Dendritic cell treated with granulocyte-macrophage colony-stimulating factor and Interleukin-4, amounts not matched to agents 40 ng/mL and 50 ng/mL, for 4 days (primary cell): ENCODE measurements at regions not wholly inside any gene's neighbourhood (a gene's known extent, or its start where the extent isn't known, plus 50 kb on each side); places are given as distances from the start of the nearest gene placed in this dataset.

Source experiments
- H3K27ac Mint-ChIP-seq: one replicate; pipeline ENCODE4 v1.8.0; 2022; ENCODE audit warnings: mild to moderate bottlenecking, mixed read lengths
- H3K27me3 Mint-ChIP-seq: one replicate; pipeline ENCODE4 v1.8.0; 2022; ENCODE audit warnings: mild to moderate bottlenecking, mixed read lengths
- H3K36me3 Mint-ChIP-seq: one replicate; pipeline ENCODE4 v1.8.0; 2022; ENCODE audit warnings: low read depth, mixed read lengths
- H3K4me1 Mint-ChIP-seq: one replicate; pipeline ENCODE4 v1.8.0; 2022; ENCODE audit warnings: low read depth, mixed read lengths
- H3K4me3 Mint-ChIP-seq: one replicate; pipeline ENCODE4 v1.8.0; 2022; ENCODE audit warnings: mild to moderate bottlenecking, moderate library complexity, mixed read lengths
- H3K9me3 Mint-ChIP-seq: one replicate; pipeline ENCODE4 v1.8.0; 2022; ENCODE audit warnings: mixed read lengths
- intact Hi-C: fragments of 100-400 bp; cut with micrococcal nuclease; formaldehyde crosslinking; loops from one replicate; pipeline ENCODE4 v1.15.0; 2022

DNA sequence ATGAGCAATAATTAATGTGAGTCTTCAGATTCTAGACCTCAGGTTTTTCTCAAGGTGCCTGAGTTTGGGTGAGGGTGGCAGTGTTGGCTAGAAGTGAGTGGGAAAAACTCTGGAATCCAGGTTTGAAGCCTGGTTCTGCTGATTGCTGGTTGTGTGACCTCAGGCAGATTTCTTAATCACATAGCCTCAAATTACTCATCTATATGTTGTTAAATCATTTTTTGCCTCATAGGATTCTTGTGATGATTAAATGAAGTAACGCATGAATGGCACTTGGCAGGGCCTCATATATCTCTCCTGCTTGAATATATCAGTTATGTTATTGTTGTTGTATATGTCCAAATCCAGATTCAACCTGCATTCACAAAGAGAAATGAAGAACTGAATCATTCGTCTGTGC, 60.5 kb downstream of the NR2F2 start:
- H3K4me3 Mint-ChIP-seq: no peak overlapping the region
- intact Hi-C loops: no loop called here
- H3K27me3 Mint-ChIP-seq: peaks cover 26% of the 10 kb centered on the region
- no peaks in the 10 kb centered on the region for H3K36me3 Mint-ChIP-seq
- H3K9me3 Mint-ChIP-seq: no peaks in the 10 kb centered on the region
- H3K4me1 Mint-ChIP-seq: no peaks in the 10 kb centered on the region
- H3K27ac Mint-ChIP-seq: no peak overlapping the region

DNA sequence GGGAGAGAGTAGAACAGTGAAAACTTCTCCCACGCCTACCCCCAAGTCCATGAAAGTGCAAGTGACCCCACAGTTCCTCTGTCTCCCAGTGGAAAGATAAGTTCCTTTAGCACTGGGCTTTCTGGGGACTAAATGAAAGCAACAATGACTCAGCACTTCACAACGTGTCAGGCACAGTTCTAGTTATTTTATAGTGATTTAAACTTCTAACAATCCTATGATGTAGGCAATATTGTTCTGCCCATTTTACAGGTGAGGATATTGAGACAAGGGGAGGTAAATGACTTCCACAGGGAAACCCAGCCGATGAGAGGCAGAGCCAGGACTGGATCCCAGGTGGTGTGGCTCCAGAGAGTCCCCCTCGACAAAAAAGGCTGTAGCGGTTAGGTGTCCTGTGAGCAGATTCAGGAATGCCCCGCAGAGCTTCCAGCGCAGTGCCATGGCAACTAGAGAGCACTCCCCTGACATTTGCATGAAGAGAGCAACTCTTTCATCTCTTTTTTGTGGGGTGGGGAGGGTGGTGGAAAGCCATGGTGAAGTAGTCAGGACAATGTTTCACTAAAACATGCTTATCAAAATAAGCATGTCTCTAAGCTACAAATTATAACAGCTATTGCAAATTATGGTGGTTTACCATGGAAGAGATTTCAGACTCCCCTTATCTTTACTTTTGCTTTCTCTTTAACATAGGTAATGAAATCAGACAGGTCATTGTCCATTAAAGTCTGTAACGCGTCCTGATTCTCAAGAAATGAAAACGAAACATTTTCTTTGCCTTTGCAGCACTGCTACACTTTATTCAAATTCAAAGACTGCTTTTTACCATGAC, 62.1 kb downstream of the NR2F2 start:
- intact Hi-C loops: no loop called here
- no peak overlapping the region for H3K4me3 Mint-ChIP-seq
- no peak overlapping the region for H3K27ac Mint-ChIP-seq
- peaks cover 29% of the 10 kb centered on the region for H3K27me3 Mint-ChIP-seq
- no peaks in the 10 kb centered on the region for H3K36me3 Mint-ChIP-seq
- no peaks in the 10 kb centered on the region for H3K9me3 Mint-ChIP-seq
- H3K4me1 Mint-ChIP-seq: no peaks in the 10 kb centered on the region

DNA sequence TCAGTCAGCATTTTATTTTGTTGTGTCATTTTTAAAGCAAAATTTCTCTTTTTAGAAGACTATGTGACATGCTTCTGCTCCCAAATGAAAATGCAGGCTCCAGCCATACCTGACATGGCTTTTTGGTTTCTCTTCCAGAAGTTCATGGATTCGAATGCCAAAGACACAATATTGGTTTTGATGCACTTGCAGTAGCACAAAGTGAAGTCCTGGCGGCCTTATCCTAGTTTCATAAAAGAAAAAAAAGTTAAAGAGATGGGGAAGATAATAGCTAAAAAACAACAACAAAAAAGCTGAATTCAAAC, 62.7 kb downstream of the NR2F2 start:
- no peak overlapping the region for H3K4me3 Mint-ChIP-seq
- no peaks in the 10 kb centered on the region for H3K9me3 Mint-ChIP-seq
- H3K27me3 Mint-ChIP-seq: peaks cover 30% of the 10 kb centered on the region
- H3K4me1 Mint-ChIP-seq: no peaks in the 10 kb centered on the region
- intact Hi-C loops: no loop called here
- H3K27ac Mint-ChIP-seq: no peak overlapping the region
- no peaks in the 10 kb centered on the region for H3K36me3 Mint-ChIP-seq

DNA sequence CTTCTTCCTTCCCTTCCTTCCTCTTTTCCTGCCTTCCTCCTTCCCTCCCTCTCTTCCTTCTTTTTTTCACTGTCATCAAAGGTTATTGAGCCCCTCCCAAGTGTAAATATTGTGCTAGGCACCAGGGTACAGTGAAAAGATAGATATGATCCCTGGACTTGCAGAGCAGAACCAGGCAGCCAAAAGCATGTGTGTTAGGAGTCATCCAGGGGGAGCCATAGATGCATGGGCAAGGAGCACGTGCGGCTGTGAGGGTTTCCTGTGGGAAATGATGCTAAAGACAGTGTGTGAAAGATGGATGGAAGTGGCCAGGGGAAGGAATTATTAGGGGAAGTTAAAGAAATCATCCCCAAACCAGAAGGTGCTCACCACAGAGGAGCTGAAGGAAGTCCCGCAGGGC, 65.2 kb downstream of the NR2F2 start:
- Mint-ChIP-seq H3K36me3 (no peaks in the 10 kb centered on the region), H3K27me3 (peaks cover 29% of the 10 kb centered on the region), H3K4me3 (no peak overlapping the region), H3K27ac (no peak overlapping the region), H3K9me3 (no peaks in the 10 kb centered on the region), H3K4me1 (no peaks in the 10 kb centered on the region)
- intact Hi-C loops: no loop called here

DNA sequence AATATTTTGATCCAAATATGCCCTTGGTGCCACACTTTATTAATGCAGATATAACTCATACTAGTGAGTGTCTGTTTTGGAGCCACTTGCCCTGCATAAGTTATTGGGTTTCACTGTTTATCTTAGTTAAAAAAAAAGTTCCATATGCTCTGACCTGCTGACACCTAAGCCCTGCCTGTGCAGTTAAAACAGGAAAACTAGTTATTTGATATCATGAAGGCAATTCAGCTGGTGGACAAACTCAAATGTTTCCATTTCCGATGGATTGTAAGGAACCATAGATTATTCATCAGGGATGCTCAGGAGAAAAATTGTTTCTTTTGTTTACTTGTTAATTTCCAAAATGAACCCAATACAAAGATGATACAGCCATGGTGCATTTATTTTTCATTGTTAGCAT, 68.3 kb downstream of the NR2F2 start:
- no peak overlapping the region for H3K4me3 Mint-ChIP-seq
- H3K27me3 Mint-ChIP-seq: peaks cover 26% of the 10 kb centered on the region
- no peaks in the 10 kb centered on the region for H3K9me3 Mint-ChIP-seq
- intact Hi-C loops: no loop called here
- H3K36me3 Mint-ChIP-seq: no peaks in the 10 kb centered on the region
- no peaks in the 10 kb centered on the region for H3K4me1 Mint-ChIP-seq
- no peak overlapping the region for H3K27ac Mint-ChIP-seq

DNA sequence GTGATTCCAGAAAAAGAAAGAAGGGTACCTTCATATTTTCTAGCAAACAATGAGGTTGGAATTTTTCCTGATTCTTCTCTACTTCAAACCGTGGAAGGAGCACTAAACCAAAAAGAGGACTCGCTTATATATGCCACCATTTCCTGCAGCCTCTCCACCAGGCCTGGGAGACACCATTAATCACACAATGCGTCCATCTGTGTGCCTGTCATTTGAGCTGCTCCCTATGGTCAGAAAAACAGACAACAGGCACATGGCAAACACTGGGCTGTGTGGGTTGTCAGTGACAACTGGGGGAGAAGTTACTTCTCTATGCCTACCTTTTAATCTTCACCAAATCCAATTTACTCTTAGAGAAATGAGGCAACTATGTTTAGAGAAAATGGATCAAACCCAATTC, 71.9 kb downstream of the NR2F2 start:
- Mint-ChIP-seq H3K4me1 (no peaks in the 10 kb centered on the region), H3K4me3 (no peak overlapping the region), H3K36me3 (no peaks in the 10 kb centered on the region), H3K27me3 (peaks cover 33% of the 10 kb centered on the region), H3K9me3 (no peaks in the 10 kb centered on the region), H3K27ac (no peak overlapping the region)
- intact Hi-C loops: no loop called here

DNA sequence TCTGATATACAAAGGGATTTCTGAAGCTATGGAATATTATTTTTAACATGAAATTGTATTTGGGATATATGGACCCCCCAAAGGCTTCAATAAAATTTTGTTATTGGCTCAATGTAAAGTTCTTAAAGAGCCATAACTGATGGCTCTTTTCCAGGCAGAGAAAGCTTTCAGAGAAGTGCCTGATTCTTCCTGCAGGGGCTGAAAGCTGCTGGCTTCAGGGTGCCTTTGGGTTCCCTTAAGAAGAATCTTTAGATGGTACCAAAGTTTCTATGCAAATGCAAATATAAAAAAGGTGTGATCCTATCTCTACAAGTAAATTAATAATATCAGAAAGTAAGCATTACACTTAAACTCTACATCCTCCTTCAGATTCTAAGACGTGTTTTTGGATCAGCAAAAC, 72.6 kb downstream of the NR2F2 start:
- peaks cover 37% of the 10 kb centered on the region for H3K27me3 Mint-ChIP-seq
- no peaks in the 10 kb centered on the region for H3K4me1 Mint-ChIP-seq
- H3K27ac Mint-ChIP-seq: no peak overlapping the region
- no peaks in the 10 kb centered on the region for H3K36me3 Mint-ChIP-seq
- H3K4me3 Mint-ChIP-seq: no peak overlapping the region
- no peaks in the 10 kb centered on the region for H3K9me3 Mint-ChIP-seq
- intact Hi-C loops: no loop called here

DNA sequence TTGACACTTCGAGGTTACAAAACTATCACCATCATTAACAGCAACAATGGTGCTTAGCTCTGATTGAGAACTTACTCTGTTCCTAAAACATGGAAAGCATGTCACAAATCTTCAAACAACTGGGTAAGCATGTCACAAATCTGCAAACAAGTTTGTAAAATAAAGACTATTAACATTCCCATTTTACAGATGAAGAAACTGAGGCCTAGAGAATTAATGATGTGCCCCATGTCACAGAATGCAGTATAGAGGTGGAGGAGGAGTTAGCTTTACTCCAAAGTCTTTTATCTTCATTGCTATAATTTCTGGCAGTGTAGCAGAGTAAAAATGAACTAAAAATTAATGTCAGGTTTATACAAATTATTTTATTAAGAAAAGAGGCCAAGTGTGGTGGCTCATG, 73.4 kb downstream of the NR2F2 start:
- H3K36me3 Mint-ChIP-seq: no peaks in the 10 kb centered on the region
- peaks cover 46% of the 10 kb centered on the region for H3K27me3 Mint-ChIP-seq
- intact Hi-C loops: no loop called here
- no peak overlapping the region for H3K4me3 Mint-ChIP-seq
- H3K27ac Mint-ChIP-seq: no peak overlapping the region
- peaks cover 2% of the 10 kb centered on the region for H3K4me1 Mint-ChIP-seq
- no peaks in the 10 kb centered on the region for H3K9me3 Mint-ChIP-seq

DNA sequence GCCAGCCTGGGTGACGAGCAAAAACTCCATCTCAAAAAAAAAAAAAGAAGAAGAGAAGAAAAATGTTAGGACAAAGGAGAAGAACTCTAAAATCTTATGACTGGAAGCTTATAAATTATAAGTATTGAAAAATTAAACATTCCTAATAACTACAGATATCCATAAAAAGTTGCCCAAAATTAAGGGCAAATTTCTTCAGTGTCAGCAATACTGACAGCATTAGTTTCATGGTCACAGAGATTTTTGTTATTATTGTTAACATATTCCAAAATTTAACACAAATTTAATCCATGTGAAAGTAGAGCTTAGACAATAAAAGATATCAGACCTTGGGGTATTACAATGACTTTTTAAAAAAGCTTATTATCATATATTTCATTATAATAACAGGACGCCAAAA, 74.1 kb downstream of the NR2F2 start:
- peaks cover 8% of the 10 kb centered on the region for H3K4me1 Mint-ChIP-seq
- H3K4me3 Mint-ChIP-seq: no peak overlapping the region
- no peaks in the 10 kb centered on the region for H3K9me3 Mint-ChIP-seq
- H3K27me3 Mint-ChIP-seq: peaks cover 50% of the 10 kb centered on the region
- no peak overlapping the region for H3K27ac Mint-ChIP-seq
- no peaks in the 10 kb centered on the region for H3K36me3 Mint-ChIP-seq
- intact Hi-C loops: no loop called here

DNA sequence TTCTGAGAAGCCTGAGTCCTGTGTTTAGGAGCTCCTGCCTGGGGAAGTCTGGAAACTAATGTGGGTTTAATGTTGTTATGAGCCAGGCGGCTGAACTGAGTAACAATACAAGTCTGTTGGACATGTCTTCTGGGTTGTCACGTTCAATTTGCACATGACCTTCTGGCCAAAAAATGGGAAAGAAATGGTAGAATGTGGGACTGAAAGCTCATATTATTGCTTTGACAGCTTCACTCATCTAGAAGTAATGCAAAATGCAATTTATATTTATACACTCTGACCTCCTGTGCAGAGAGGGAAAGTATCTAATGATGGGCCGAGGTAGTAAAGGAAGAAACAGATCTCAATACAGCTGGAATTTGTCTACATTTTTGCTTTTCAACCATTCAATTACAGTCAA, 75.8 kb downstream of the NR2F2 start:
- H3K36me3 Mint-ChIP-seq: no peaks in the 10 kb centered on the region
- intact Hi-C loops: no loop called here
- no peak overlapping the region for H3K4me3 Mint-ChIP-seq
- no peak overlapping the region for H3K27ac Mint-ChIP-seq
- H3K27me3 Mint-ChIP-seq: peaks cover 64% of the 10 kb centered on the region
- H3K4me1 Mint-ChIP-seq: peaks cover 10% of the 10 kb centered on the region
- no peaks in the 10 kb centered on the region for H3K9me3 Mint-ChIP-seq

DNA sequence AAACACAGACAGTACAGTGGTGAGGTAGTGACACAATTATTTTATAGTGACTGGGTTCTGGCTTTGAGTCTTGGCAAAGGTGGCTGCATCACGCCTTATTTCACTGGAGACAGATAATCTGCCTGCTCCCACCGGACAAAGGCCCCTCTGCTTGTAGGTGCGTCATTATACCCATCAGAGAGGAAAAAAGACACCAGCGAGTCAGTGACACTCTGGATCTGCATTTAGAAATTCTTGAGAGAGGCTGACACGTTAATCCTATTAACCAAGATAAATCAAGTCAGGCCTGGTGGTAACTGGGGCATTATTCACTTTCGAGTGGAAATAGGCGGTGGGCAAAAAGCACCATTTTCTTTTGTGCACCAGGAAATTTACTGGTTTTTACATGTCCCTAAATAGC, 76.2 kb downstream of the NR2F2 start:
- no peaks in the 10 kb centered on the region for H3K36me3 Mint-ChIP-seq
- H3K27me3 Mint-ChIP-seq: peaks cover 67% of the 10 kb centered on the region
- no peak overlapping the region for H3K4me3 Mint-ChIP-seq
- H3K4me1 Mint-ChIP-seq: peaks cover 10% of the 10 kb centered on the region
- no peak overlapping the region for H3K27ac Mint-ChIP-seq
- no peaks in the 10 kb centered on the region for H3K9me3 Mint-ChIP-seq
- intact Hi-C loops: no loop called here

DNA sequence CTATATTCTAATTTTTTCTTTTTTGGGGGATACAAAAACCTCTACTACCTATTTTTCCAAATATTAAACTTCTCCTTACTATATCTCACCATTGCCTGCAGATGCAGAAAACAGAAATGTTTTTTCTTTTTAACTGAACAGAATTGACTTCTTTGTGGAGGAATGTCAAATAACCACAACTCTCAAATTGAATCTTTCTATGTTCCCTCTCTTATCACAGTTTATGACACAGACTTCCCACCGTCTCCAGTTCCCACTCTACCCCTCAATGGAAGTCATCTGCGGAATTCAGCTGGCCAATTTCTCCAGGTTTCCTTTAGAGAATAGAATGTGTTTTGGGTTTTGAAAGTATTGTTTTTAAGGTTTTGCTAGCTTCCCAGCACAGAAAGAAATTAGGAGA, 77.0 kb downstream of the NR2F2 start:
- no peak overlapping the region for H3K4me3 Mint-ChIP-seq
- intact Hi-C loops: no loop called here
- peaks cover 10% of the 10 kb centered on the region for H3K4me1 Mint-ChIP-seq
- no peak overlapping the region for H3K27ac Mint-ChIP-seq
- H3K36me3 Mint-ChIP-seq: no peaks in the 10 kb centered on the region
- no peaks in the 10 kb centered on the region for H3K9me3 Mint-ChIP-seq
- peaks cover 70% of the 10 kb centered on the region for H3K27me3 Mint-ChIP-seq

DNA sequence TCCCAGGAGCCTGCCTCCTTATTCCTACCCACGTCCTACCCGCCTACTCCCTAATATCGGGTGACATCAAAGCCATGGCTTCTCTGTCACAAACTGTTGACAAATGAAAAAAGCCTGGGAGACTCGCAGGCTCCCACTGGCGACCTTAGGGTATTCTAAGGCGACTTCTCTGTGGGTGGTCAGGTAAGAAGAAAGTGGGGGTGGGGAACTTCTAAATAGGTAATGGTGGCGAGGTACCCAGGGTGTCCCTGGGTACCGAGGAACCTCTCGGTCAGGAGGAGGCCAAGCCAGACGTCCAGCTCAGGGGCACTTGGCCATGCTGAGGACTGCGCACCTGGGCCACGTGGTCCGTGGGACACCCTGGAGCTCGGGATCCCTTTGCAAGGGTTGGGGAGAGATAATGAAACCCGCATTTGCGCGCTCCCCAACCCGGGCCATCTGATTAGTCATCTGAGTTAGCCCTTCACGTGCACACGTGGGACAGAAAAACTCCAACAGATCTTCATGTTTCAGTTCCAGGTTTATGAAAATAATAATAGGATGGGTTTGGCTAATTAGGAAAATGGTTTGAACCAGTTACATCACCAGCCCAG, 78.2 kb downstream of the NR2F2 start:
- peaks cover 10% of the 10 kb centered on the region for H3K4me1 Mint-ChIP-seq
- H3K9me3 Mint-ChIP-seq: no peaks in the 10 kb centered on the region

DNA sequence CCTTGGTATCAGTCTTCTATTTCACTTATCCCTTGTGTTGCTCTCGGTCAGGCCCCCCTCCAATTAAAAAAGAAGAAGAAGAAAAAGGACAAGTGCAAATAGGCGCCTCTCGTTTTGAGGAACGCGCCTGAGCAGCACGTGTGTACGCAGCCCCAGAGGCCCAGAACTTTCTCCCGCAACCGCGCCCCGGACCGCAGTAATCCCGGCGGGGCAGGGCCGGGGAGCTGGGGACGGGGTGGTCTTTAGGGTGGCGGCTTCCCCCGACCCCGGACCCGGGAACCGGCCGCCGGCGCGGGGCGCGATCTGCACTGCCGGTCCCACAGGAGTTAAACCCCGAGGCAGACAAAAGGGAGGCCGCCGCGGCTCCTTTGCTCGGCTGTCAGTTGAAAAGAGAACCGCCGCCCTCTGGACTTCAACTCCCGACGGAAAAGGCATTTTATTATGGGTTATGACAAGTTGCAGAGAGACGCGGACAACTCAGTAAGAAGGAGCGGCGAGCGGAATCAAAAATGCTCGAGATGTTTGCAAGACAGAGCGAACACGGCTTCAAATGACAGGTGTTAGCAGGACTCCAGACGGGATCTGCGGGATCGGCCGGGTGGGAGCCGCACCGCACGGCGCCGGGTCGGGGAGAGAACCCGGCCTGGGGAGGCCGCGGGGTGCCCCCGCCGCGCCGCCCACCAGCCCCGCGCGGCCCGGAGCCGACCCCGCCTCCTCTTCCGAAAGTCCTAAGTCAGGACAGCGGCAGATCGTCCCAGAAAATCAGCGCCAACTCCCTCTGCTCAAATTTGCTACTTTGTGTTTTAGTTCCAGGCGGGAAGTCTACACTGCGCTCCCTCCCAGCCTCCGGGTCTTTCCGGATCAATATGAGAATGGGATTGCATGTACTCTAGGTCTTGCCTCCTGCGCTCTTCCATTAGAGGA, 79.0 kb downstream of the NR2F2 start:
- Mint-ChIP-seq H3K27me3 (peaks cover 80% of the 10 kb centered on the region), H3K27ac (no peak overlapping the region), H3K4me1 (peaks cover 10% of the 10 kb centered on the region), H3K36me3 (no peaks in the 10 kb centered on the region), H3K9me3 (no peaks in the 10 kb centered on the region), H3K4me3 (no peak overlapping the region)
- intact Hi-C loops: no loop called here

More for the DNA sequence above, 78.2 kb downstream of the NR2F2 start:
- Mint-ChIP-seq H3K36me3 (no peaks in the 10 kb centered on the region), H3K4me3 (no peak overlapping the region), H3K27me3 (peaks cover 76% of the 10 kb centered on the region), H3K27ac (no peak overlapping the region)
- intact Hi-C loops: no loop called here
